ENCODE measurements at regions not wholly inside any gene's neighbourhood (a gene's known extent, or its start where the extent isn't known, plus 50 kb on each side); places are given as distances from the start of the nearest gene placed in this dataset.
A peak's percentile ranks its signal among the peaks of the same experiment; 100 is the strongest.
"Not testable (repeated sequence)": the region's sequence is repeated elsewhere in the genome, so short reads cannot be mapped to it uniquely, and the experiment has no call there.

DNA sequence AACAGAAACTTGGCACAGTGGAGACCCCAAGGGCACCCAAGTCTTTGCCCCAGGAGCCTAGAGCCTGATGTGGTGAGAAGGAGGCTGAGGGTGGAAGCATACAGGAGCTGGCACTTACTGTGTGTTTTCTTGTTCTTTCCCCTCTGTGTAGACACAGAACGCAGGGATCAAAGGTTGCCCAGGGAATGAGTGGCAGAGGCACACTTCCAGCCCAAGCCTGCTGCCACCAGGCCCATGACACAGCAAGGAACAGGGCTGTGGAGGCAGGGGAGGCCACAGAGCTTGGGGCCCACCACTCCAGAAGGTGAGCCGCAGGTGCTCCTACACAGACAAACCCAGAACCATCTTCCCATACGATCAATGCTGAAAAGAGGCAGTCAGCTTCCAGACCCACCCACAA lies 73.9 kb upstream of the S1PR3 start:
- Mint-ChIP-seq H3K27me3 (peaks cover 0 to 38% (median 8%) of the 10 kb centered on the region in 3 donors), H3K9me3 (peaks cover 4 to 20% (median 11%) of the 10 kb centered on the region in 7 donors), H3K36me3 (peaks cover 0 to 21% of the 10 kb centered on the region in 2 donors), H3K27ac (no peak overlapping the region), H3K4me3 (no peak overlapping the region), H3K4me1 (peaks cover 18 to 31% (median 19%) of the 10 kb centered on the region in 3 donors)
- DNase-seq = no peak
- no peak for ATAC-seq (ENCODE audit: low read depth in 2 of 2)

- ATAC-seq (ENCODE audit: low read depth in 2 of 2); H3K27ac Mint-ChIP-seq; DNase-seq; H3K4me3 Mint-ChIP-seq: not testable (repeated sequence)
- Mint-ChIP-seq H3K36me3 (peaks cover 0 to 21% of the 10 kb centered on the region in 2 donors), H3K27me3 (peaks cover 0 to 34% (median 8%) of the 10 kb centered on the region in 3 donors), H3K4me1 (peaks cover 29 to 42% (median 30%) of the 10 kb centered on the region in 3 donors), H3K9me3 (peaks cover 4 to 20% (median 11%) of the 10 kb centered on the region in 7 donors)
Observed at GRCh38 chr9:88918537-88918936, 72.7 kb upstream of the S1PR3 start.

DNA sequence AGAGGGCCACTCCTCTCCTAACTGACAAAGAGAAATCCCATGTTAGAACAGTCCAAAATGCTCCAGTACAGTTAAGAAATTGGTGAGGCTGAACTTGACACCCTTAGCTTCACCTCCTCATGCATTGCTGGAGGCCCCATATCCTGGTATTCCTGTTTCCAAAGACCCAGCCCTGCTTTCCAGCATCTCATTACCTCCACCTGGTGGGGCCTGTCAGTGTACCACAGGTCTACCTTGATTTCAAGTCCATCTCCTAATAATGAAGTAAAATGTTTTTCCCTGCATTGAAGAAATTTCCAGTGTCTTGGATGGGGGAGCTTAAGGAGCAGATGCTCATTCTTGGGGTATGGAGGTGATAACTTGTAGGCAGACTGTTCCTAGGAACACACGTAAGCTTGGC lies 70.6 kb upstream of the S1PR3 start:
- peaks cover 41 to 55% (median 44%) of the 10 kb centered on the region in 3 donors for H3K4me1 Mint-ChIP-seq
- peaks cover 0 to 29% (median 8%) of the 10 kb centered on the region in 3 donors for H3K27me3 Mint-ChIP-seq
- no peak for DNase-seq
- H3K9me3 Mint-ChIP-seq = peaks cover 4 to 20% (median 11%) of the 10 kb centered on the region in 7 donors
- ATAC-seq (ENCODE audit: low read depth in 2 of 2) = no peak
- H3K36me3 Mint-ChIP-seq = peaks cover 0 to 21% of the 10 kb centered on the region in 2 donors
- H3K4me3 Mint-ChIP-seq = no peak overlapping the region
- H3K27ac Mint-ChIP-seq = peak overlapping the region in 2 of 6 donors; percentile 82 to 84

- H3K27ac Mint-ChIP-seq = peak overlapping the region; percentile 37 to 87 (median 68)
- peaks cover 4 to 19% (median 11%) of the 10 kb centered on the region in 7 donors for H3K9me3 Mint-ChIP-seq
- H3K4me3 Mint-ChIP-seq = peak overlapping the region; percentile 41 to 83 (median 62)
- H3K4me1 Mint-ChIP-seq = peaks cover 50 to 61% (median 52%) of the 10 kb centered on the region in 3 donors
- ATAC-seq (ENCODE audit: low read depth in 2 of 2) = peak; percentile 94
- peaks cover 0 to 17% of the 10 kb centered on the region in 2 donors for H3K36me3 Mint-ChIP-seq
- H3K27me3 Mint-ChIP-seq = peaks cover 0 to 15% (median 8%) of the 10 kb centered on the region in 3 donors
- peak; percentile 76 for DNase-seq
Observed at GRCh38 chr9:88922091-88922490, 69.2 kb upstream of the S1PR3 start.

GRCh38 chr9:88923092-88923491 lies 68.2 kb upstream of the S1PR3 start:
- H3K9me3 Mint-ChIP-seq = peaks cover under 1 to 14% (median 8%) of the 10 kb centered on the region in 7 donors
- H3K4me1 Mint-ChIP-seq = peaks cover 58 to 68% (median 59%) of the 10 kb centered on the region in 3 donors
- peak overlapping the region in 6 of 8 donors; percentile 28 to 78 (median 66) for H3K4me3 Mint-ChIP-seq
- peaks cover 0 to 10% (median 8%) of the 10 kb centered on the region in 3 donors for H3K27me3 Mint-ChIP-seq
- ATAC-seq (ENCODE audit: low read depth in 2 of 2) (no peak), DNase-seq (no peak)
- H3K36me3 Mint-ChIP-seq = peaks cover 0 to 10% of the 10 kb centered on the region in 2 donors
- H3K27ac Mint-ChIP-seq = peak overlapping the region in 2 of 6 donors; percentile 37 to 64

DNA sequence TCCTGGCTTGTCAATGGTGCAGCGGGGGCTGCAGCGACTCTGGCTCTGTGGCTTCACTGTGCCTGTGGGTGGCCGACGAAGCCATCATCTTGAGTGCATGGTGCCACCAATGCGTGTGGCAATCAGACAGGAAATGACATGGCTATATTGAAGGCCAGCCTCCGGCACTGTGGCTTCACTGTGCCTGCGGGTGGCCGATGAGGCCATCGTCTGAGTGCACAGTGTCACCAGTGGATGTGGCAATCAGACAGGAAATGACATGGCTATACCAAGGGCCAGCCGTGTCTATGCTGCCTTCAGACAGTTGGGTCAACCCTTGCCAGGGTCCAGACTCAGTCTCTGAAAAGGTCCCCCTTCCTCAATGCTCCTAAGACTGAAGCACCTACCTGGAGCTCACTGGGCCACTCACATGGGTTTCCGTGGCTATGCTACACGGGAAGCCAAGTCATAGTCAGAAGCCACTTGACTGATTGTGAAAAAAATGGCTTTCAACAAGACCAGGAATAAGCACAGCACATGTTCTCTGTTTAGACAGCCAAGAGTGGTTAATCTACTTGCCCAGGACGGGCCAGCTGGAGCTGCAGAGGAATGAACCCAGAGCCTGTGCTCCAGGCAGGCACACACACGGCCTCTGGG lies 67.5 kb upstream of the S1PR3 start:
- H3K4me1 Mint-ChIP-seq = peaks cover 59 to 73% (median 60%) of the 10 kb centered on the region in 3 donors

GRCh38 chr9:88925481-88925880 lies 65.8 kb upstream of the S1PR3 start:
- no peak for DNase-seq
- Mint-ChIP-seq H3K27ac (no peak overlapping the region), H3K4me1 (peaks cover 57 to 74% (median 59%) of the 10 kb centered on the region in 3 donors), H3K9me3 (peaks cover 0 to 4% (median 0%) of the 10 kb centered on the region in 7 donors), H3K4me3 (peak overlapping the region in 2 of 8 donors; percentile 2 to 19), H3K27me3 (no peaks in the 10 kb centered on the region), H3K36me3 (no peaks in the 10 kb centered on the region)
- ATAC-seq (ENCODE audit: low read depth in 2 of 2) = no peak

More for the DNA sequence above, 67.5 kb upstream of the S1PR3 start:
- DNase-seq (peak; percentile 19), ATAC-seq (ENCODE audit: low read depth in 2 of 2) (peak in 1 of 2 donors; percentile 26)
- Mint-ChIP-seq H3K27me3 (peaks cover 0 to 10% (median 8%) of the 10 kb centered on the region in 3 donors), H3K4me3 (peak overlapping the region in 7 of 8 donors; percentile 20 to 76 (median 56)), H3K9me3 (peaks cover 0 to 10% (median 7%) of the 10 kb centered on the region in 7 donors), H3K36me3 (peaks cover 0 to 8% of the 10 kb centered on the region in 2 donors), H3K27ac (no peak overlapping the region)

DNA sequence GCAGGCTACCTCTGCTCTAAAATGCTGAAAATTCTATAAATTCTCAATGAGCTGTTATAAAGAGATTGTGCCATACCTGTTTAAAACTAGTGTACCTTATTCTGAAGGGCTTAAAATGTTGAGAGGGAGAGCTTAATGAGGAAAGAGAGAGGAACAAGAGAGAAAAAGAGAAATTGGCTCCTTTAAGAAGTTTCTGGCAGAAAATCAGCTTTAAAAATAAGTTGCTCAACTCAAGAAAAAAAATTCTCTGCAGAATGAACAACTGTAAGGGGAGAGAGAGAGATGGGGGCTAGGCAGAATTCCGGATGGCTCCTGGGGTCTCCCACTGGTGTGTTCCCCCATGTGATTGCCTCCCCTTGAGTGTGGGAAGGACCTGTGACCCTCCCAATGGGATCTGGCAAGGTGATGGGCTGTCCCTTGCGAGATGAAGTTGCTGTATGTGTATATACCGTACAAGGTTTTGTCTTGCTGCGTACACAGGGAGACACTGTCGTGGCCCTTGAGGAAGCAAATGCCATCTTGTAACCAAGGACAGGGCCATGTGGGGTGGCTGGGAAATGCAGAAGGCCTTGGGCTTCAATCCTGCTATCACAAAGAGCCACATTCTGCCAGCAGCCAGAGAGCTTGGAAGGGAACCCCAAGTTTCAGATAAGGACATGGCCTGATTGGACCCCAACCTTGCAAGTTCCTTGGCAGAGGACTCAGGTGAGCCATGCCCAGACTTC lies 64.3 kb upstream of the S1PR3 start:
- Mint-ChIP-seq H3K27ac (peak overlapping the region; percentile 37 to 94 (median 72)), H3K36me3 (no peaks in the 10 kb centered on the region), H3K9me3 (peaks cover 0 to 9% (median 4%) of the 10 kb centered on the region in 7 donors), H3K4me1 (peaks cover 49 to 60% (median 52%) of the 10 kb centered on the region in 3 donors), H3K4me3 (peak overlapping the region; percentile 36 to 85 (median 52)), H3K27me3 (peaks cover 0 to 3% (median 0%) of the 10 kb centered on the region in 3 donors)
- no peak for DNase-seq
- ATAC-seq (ENCODE audit: low read depth in 2 of 2) = peak; percentile 14 to 22

GRCh38 chr9:88927510-88927909 lies 63.8 kb upstream of the S1PR3 start:
- Mint-ChIP-seq H3K27ac (peak overlapping the region; percentile 0 to 75 (median 66)), H3K4me3 (peak overlapping the region; percentile 36 to 85 (median 52)), H3K36me3 (no peaks in the 10 kb centered on the region), H3K9me3 (peaks cover 0 to 12% (median 4%) of the 10 kb centered on the region in 7 donors), H3K4me1 (peaks cover 43 to 54% (median 47%) of the 10 kb centered on the region in 3 donors), H3K27me3 (peaks cover 0 to 8% (median 2%) of the 10 kb centered on the region in 3 donors)
- DNase-seq = peak; percentile 68
- peak; percentile 96 to 97 for ATAC-seq (ENCODE audit: low read depth in 2 of 2)

- no peak overlapping the region for H3K4me3 Mint-ChIP-seq
- H3K27ac Mint-ChIP-seq = peak overlapping the region in 2 of 6 donors; percentile 29 to 33
- H3K27me3 Mint-ChIP-seq = peaks cover 19 to 29% (median 22%) of the 10 kb centered on the region in 3 donors
- DNase-seq (no peak), ATAC-seq (ENCODE audit: low read depth in 2 of 2) (no peak)
- H3K36me3 Mint-ChIP-seq = no peaks in the 10 kb centered on the region
- peaks cover 19 to 28% (median 22%) of the 10 kb centered on the region in 3 donors for H3K4me1 Mint-ChIP-seq
- H3K9me3 Mint-ChIP-seq = peaks cover 0 to 13% (median 4%) of the 10 kb centered on the region in 7 donors
Observed at GRCh38 chr9:88930716-88931115, 60.6 kb upstream of the S1PR3 start.

DNA sequence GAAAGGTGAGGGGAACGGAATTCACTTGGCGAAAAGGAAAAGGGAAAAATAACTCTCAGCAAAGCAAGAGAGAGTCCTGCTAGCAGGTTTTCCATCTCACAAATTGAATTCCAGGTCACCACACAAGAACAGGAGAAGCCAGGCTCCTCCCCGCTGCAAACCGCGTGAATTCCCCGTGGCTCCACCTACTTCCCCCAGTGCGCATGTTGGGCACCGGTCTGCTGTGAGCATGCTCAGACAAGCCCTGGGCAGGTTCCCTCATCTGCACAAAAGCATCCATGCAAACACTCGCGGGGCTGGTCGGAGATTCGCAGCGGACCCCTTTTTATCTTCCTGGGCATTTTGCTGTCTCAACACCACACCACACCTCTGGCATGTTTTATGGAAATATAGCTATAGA lies 58.5 kb upstream of the S1PR3 start:
- Mint-ChIP-seq H3K27ac (no peak overlapping the region), H3K4me1 (peaks cover 0 to 9% (median 7%) of the 10 kb centered on the region in 3 donors), H3K36me3 (no peaks in the 10 kb centered on the region), H3K27me3 (peaks cover 25 to 37% (median 27%) of the 10 kb centered on the region in 3 donors), H3K4me3 (no peak overlapping the region), H3K9me3 (peaks cover 0 to 13% (median 3%) of the 10 kb centered on the region in 7 donors)
- DNase-seq (no peak), ATAC-seq (ENCODE audit: low read depth in 2 of 2) (no peak)

GRCh38 chr9:88933607-88934379 lies 57.5 kb upstream of the S1PR3 start:
- ATAC-seq (ENCODE audit: low read depth in 2 of 2) = no peak
- H3K4me1 Mint-ChIP-seq = peaks cover 0 to 4% (median 3%) of the 10 kb centered on the region in 3 donors
- peaks cover 0 to 13% (median 4%) of the 10 kb centered on the region in 7 donors for H3K9me3 Mint-ChIP-seq

More at GRCh38 chr9:88933607-88934379, 57.5 kb upstream of the S1PR3 start:
- Mint-ChIP-seq H3K36me3 (no peaks in the 10 kb centered on the region), H3K4me3 (no peak overlapping the region), H3K27me3 (peaks cover 25 to 37% (median 27%) of the 10 kb centered on the region in 3 donors), H3K27ac (no peak overlapping the region)
- DNase-seq = no peak
